GM12865 (cell line): ENCODE measurements at regions not wholly inside any gene's neighbourhood (a gene's known extent, or its start where the extent isn't known, plus 50 kb on each side); places are given as distances from the start of the nearest gene placed in this dataset.
"Not testable (repeated sequence)": the region's sequence is repeated elsewhere in the genome, so short reads cannot be mapped to it uniquely, and the experiment has no call there.

Source experiments
- DNase-seq: peaks from one replicate; pipeline ENCODE4 v3.0.0; 2010; ENCODE audit warnings: low read depth
- H3K4me3 ChIP-seq: 2 replicates; pipeline ENCODE4 v1.5.1; 2011; ENCODE audit warnings: mild to moderate bottlenecking, low read depth, low read length, control low read depth
- CTCF ChIP-seq: IDR thresholded peaks from 2 replicates; pipeline ENCODE4 v1.5.1; 2011; ENCODE audit warnings: low read length, control low read depth, low read depth, inconsistent platforms; ENCODE audit not compliant: insufficient read depth; ENCODE audit errors: missing control alignments

- no peak overlapping the region for H3K4me3 ChIP-seq
- no peak for TF ChIP-seq CTCF
- DNase-seq: no peak
Measured at GRCh38 chrX:77060572-77060971, 386.6 kb upstream of the FGF16 start.

GRCh38 chrX:77061022-77061421 is 386.2 kb upstream of the FGF16 start:
- no peak overlapping the region for H3K4me3 ChIP-seq
- no peak for TF ChIP-seq CTCF
- DNase-seq: no peak

- no peak for DNase-seq
- no peak overlapping the region for H3K4me3 ChIP-seq
- TF ChIP-seq CTCF: no peak
Measured at GRCh38 chrX:77061545-77061944, 385.6 kb upstream of the FGF16 start.

- no peak for DNase-seq
- no peak overlapping the region for H3K4me3 ChIP-seq
- no peak for TF ChIP-seq CTCF
Measured at GRCh38 chrX:77065896-77066295, 381.3 kb upstream of the FGF16 start.

- DNase-seq: no peak
- TF ChIP-seq CTCF: no peak
- no peak overlapping the region for H3K4me3 ChIP-seq
Measured at GRCh38 chrX:77070202-77070918, 376.8 kb upstream of the FGF16 start.

- no peak for TF ChIP-seq CTCF
- no peak overlapping the region for H3K4me3 ChIP-seq
- no peak for DNase-seq
Measured at GRCh38 chrX:77076896-77077295, 370.3 kb upstream of the FGF16 start.

GRCh38 chrX:77081237-77081636 is 366.0 kb upstream of the FGF16 start:
- H3K4me3 ChIP-seq, DNase-seq: not testable (repeated sequence)
